GM19043 (cell line): ENCODE measurements at regions not wholly inside any gene's neighbourhood (a gene's known extent, or its start where the extent isn't known, plus 50 kb on each side); places are given as distances from the start of the nearest gene placed in this dataset.
"Not testable (repeated sequence)": the region's sequence is repeated elsewhere in the genome, so short reads cannot be mapped to it uniquely, and the experiment has no call there.

Experiments
- ATAC-seq: cut with Tn5 transposase; IDR thresholded peaks from one replicate; pipeline ENCODE4 v1.9.1; 2021; ENCODE audit warnings: low read depth; ENCODE audit not compliant: unreplicated experiment

- no peak for ATAC-seq
Measured at GRCh38 chr9:81088341-81088740, 601.0 kb downstream of the TLE1 start.

- ATAC-seq = no peak
Measured at GRCh38 chr9:81086416-81086815, 602.9 kb downstream of the TLE1 start.

- ATAC-seq = no peak
Measured at GRCh38 chr9:81083854-81084512, 605.4 kb downstream of the TLE1 start.

- ATAC-seq = no peak
Measured at GRCh38 chr9:81083067-81083466, 606.3 kb downstream of the TLE1 start.

GRCh38 chr9:81082221-81082620 is 607.1 kb downstream of the TLE1 start:
- no peak for ATAC-seq

GRCh38 chr9:81080900-81081299 is 608.4 kb downstream of the TLE1 start:
- ATAC-seq = no peak

GRCh38 chr9:81080185-81080584 is 609.2 kb downstream of the TLE1 start:
- ATAC-seq = no peak

- ATAC-seq = no peak
Measured at GRCh38 chr9:81079055-81079454, 610.3 kb downstream of the TLE1 start.

GRCh38 chr9:81078555-81078954 is 610.8 kb downstream of the TLE1 start:
- no peak for ATAC-seq

- no peak for ATAC-seq
Measured at GRCh38 chr9:81077572-81077971, 611.8 kb downstream of the TLE1 start.

- no peak for ATAC-seq
Measured at GRCh38 chr9:81076131-81076530, 613.2 kb downstream of the TLE1 start.

- no peak for ATAC-seq
Measured at GRCh38 chr9:81074221-81074620, 615.1 kb downstream of the TLE1 start.

GRCh38 chr9:81073821-81074220 is 615.5 kb downstream of the TLE1 start:
- no peak for ATAC-seq

- ATAC-seq = no peak
Measured at GRCh38 chr9:81072758-81073157, 616.6 kb downstream of the TLE1 start.

- no peak for ATAC-seq
Measured at GRCh38 chr9:81071108-81071507, 618.2 kb downstream of the TLE1 start.

- ATAC-seq = no peak
Measured at GRCh38 chr9:81070689-81071088, 618.7 kb downstream of the TLE1 start.

- ATAC-seq = no peak
Measured at GRCh38 chr9:81069923-81070322, 619.4 kb downstream of the TLE1 start.

- ATAC-seq = no peak
Measured at GRCh38 chr9:81069038-81069795, 620.1 kb downstream of the TLE1 start.

- ATAC-seq = not testable (repeated sequence)
Measured at GRCh38 chr9:81062995-81063394, 626.4 kb downstream of the TLE1 start.

- ATAC-seq = no peak
Measured at GRCh38 chr9:81058782-81059181, 630.6 kb downstream of the TLE1 start.

GRCh38 chr9:81053298-81054025 is 635.9 kb downstream of the TLE1 start:
- ATAC-seq = no peak

GRCh38 chr9:81052846-81053245 is 636.5 kb downstream of the TLE1 start:
- no peak for ATAC-seq
